Subcutaneous abdominal adipose tissue (tissue), 5 donors: ENCODE measurements at regions not wholly inside any gene's neighbourhood (a gene's known extent, or its start where the extent isn't known, plus 50 kb on each side); places are given as distances from the start of the nearest gene placed in this dataset.

Experiments used
- H3K27ac ChIP-seq: one replicate; pipeline ENCODE4 v1.7.0; 2013; ENCODE audit warnings: low read depth, mild to moderate bottlenecking, inconsistent platforms, low read length, moderate library complexity
- H3K27me3 ChIP-seq, 5 donors: one replicate each; pipeline ENCODE4 v1.7.0; 2013; ENCODE audit warnings: low read length in 5 of 5, inconsistent platforms in 1 of 5; ENCODE audit not compliant: control insufficient read depth in 5 of 5, insufficient read depth in 4 of 5
- H3K36me3 ChIP-seq, 5 donors: one replicate each; pipeline ENCODE4 v1.7.0; 2013; ENCODE audit warnings: low read length in 5 of 5; ENCODE audit not compliant: control insufficient read depth in 5 of 5, insufficient read depth in 5 of 5
- H3K4me1 ChIP-seq, 5 donors: one replicate each; pipeline ENCODE4 v1.7.0; 2013; ENCODE audit warnings: low read length in 5 of 5, mild to moderate bottlenecking in 3 of 5, moderate library complexity in 1 of 5; ENCODE audit not compliant: control insufficient read depth in 5 of 5, insufficient read depth in 5 of 5
- H3K4me3 ChIP-seq, 5 donors: one replicate each; pipeline ENCODE4 v1.7.0; 2013; ENCODE audit warnings: low read length in 5 of 5, low read depth in 1 of 5
- H3K9ac ChIP-seq, 5 donors: one replicate each; pipeline ENCODE4 v1.7.0; 2013; ENCODE audit warnings: low read length in 5 of 5, mild to moderate bottlenecking in 4 of 5, moderate library complexity in 3 of 5
- H3K9me3 ChIP-seq, 5 donors: one replicate each; pipeline ENCODE4 v1.7.0; 2013; ENCODE audit warnings: low read length in 5 of 5; ENCODE audit not compliant: control insufficient read depth in 5 of 5
- donor health status: healthy.
- donor health status: healthy.
- donor health status: healthy.
- donor health status: healthy.
- donor health status: healthy.

DNA sequence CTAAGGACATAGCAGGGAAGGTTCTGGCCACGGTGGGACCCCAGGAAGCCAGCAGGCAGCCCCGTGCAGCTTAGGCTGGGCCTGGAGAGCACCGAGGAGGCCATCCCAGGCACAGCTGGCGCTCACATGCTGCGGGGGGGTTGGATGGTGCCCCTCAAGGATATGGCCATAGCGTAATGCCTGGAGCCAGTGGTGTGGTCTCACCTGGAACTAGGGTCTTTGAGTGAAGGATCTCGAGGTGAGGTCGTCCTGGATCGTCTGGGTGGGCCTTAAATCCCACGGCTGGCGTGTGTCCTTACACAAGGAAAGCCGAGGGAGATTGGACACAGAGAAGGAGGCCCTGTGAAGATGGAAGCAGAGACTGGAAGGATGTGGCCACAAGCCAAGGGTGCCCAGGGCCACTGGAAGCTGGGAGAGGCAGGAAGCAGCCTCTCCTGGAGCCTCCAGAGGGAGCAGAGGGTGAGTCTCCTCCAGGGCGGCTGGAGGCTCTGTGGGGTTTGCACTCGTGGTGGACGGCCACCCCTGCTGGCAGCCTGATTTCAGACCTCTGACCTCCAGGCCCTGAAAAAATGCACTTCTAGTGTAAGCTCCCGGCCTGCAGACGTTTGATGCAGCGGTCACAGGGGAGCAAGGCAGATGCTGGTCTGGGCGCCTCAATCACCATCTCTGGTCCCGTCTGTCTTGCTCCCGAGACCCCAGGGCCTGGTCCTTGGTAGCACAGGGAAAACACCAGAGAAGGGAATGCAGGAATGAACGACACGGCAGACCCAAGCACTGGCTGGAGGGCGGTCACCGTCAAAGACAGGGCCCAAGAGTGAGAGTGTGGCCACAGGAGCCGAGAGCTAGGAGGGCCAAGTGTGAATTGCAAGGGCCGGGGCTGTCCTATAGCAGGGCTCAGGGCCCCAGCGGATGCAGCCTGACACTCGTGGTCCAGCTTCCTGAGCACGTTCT lies 218.6 kb downstream of the KIF26A start:
- Histone ChIP-seq H3K9ac (no peak overlapping the region), H3K27ac (no peak overlapping the region), H3K4me1 (peaks cover 0 to 30% (median 2%) of the 10 kb centered on the region in 5 donors), H3K27me3 (peaks cover 16 to 36% (median 18%) of the 10 kb centered on the region in 5 donors), H3K36me3 (no peaks in the 10 kb centered on the region), H3K9me3 (peaks cover 0 to 10% (median 0%) of the 10 kb centered on the region in 5 donors), H3K4me3 (no peak overlapping the region)

- H3K36me3 ChIP-seq = no peaks in the 10 kb centered on the region
- H3K9ac ChIP-seq = no peak overlapping the region
- no peak overlapping the region for H3K4me3 ChIP-seq
- peaks cover 0 to 2% (median 0%) of the 10 kb centered on the region in 5 donors for H3K9me3 ChIP-seq
- H3K27me3 ChIP-seq = peaks cover 18 to 36% (median 25%) of the 10 kb centered on the region in 5 donors
- peaks cover 0 to 30% (median 2%) of the 10 kb centered on the region in 5 donors for H3K4me1 ChIP-seq
- H3K27ac ChIP-seq = no peak overlapping the region
These were observed 219.5 kb downstream of the KIF26A start for GRCh38 chr14:104357689-104358527.

DNA sequence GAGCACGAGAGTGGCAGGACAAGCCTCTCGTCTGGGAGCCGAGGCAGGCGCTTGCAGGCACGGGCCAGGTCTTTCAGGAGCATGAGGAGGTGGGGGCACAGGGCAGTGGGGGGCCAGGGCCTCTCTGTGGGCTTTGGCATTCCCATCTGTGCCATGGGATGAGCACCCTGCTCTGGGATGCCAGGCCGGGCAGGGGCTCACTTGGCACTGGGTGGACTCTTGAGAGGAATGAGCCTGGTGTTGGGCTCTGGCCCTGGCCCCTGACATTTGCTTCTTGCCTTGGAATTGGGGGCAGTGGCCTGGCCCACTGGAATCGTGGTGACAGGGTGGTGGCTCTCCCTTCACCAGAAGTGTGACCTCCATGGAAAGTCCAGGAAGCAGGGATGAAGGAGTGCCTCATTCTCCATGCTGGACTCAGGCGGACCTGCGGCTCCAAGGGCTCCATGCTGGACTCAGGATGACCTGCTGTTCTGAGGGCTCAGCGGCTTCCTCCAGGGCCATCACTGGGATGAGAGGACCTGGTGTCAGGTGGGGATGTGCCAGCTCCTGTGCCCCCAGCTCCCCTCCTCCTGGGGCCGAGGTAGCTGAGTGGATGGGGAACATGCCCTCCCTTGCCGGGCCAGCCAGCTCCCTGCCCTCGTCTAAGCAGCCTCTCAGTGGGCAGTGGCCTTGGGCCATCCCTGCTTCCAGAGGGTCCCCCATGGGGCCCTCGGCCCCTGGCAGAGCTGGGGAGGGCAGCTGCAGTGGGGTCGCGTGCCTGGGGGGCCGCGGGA lies 220.3 kb downstream of the KIF26A start:
- H3K27ac ChIP-seq = no peak overlapping the region
- no peak overlapping the region for H3K9ac ChIP-seq
- peaks cover 0 to 29% (median 2%) of the 10 kb centered on the region in 5 donors for H3K4me1 ChIP-seq
- peaks cover 0 to 2% (median 0%) of the 10 kb centered on the region in 5 donors for H3K9me3 ChIP-seq
- H3K36me3 ChIP-seq = no peaks in the 10 kb centered on the region
- no peak overlapping the region for H3K4me3 ChIP-seq
- peaks cover 18 to 33% (median 26%) of the 10 kb centered on the region in 5 donors for H3K27me3 ChIP-seq

- no peaks in the 10 kb centered on the region for H3K36me3 ChIP-seq
- H3K4me3 ChIP-seq = no peak overlapping the region
- no peak overlapping the region for H3K27ac ChIP-seq
- peaks cover 0 to 22% (median 2%) of the 10 kb centered on the region in 5 donors for H3K4me1 ChIP-seq
- H3K27me3 ChIP-seq = peaks cover 12 to 30% (median 24%) of the 10 kb centered on the region in 5 donors
- no peak overlapping the region for H3K9ac ChIP-seq
- peaks cover 0 to 2% (median 0%) of the 10 kb centered on the region in 5 donors for H3K9me3 ChIP-seq
These were observed 220.1 kb upstream of the C14orf180 start for GRCh38 chr14:104359301-104359968.

- Histone ChIP-seq H3K9me3 (peaks cover 0 to 5% (median 0%) of the 10 kb centered on the region in 5 donors), H3K36me3 (no peaks in the 10 kb centered on the region), H3K9ac (no peak overlapping the region), H3K4me3 (no peak overlapping the region), H3K27me3 (peaks cover 12 to 30% (median 25%) of the 10 kb centered on the region in 5 donors), H3K27ac (no peak overlapping the region), H3K4me1 (peaks cover 0 to 21% (median 2%) of the 10 kb centered on the region in 5 donors)
These were observed 219.6 kb upstream of the C14orf180 start for GRCh38 chr14:104359969-104360442.

GRCh38 chr14:104360501-104360900 lies 219.1 kb upstream of the C14orf180 start:
- H3K36me3 ChIP-seq = no peaks in the 10 kb centered on the region
- no peak overlapping the region for H3K9ac ChIP-seq
- peaks cover 0 to 16% (median 2%) of the 10 kb centered on the region in 5 donors for H3K4me1 ChIP-seq
- H3K27ac ChIP-seq = no peak overlapping the region
- no peak overlapping the region for H3K4me3 ChIP-seq
- peaks cover 0 to 5% (median 0%) of the 10 kb centered on the region in 5 donors for H3K9me3 ChIP-seq
- H3K27me3 ChIP-seq = peaks cover 10 to 30% (median 25%) of the 10 kb centered on the region in 5 donors

DNA sequence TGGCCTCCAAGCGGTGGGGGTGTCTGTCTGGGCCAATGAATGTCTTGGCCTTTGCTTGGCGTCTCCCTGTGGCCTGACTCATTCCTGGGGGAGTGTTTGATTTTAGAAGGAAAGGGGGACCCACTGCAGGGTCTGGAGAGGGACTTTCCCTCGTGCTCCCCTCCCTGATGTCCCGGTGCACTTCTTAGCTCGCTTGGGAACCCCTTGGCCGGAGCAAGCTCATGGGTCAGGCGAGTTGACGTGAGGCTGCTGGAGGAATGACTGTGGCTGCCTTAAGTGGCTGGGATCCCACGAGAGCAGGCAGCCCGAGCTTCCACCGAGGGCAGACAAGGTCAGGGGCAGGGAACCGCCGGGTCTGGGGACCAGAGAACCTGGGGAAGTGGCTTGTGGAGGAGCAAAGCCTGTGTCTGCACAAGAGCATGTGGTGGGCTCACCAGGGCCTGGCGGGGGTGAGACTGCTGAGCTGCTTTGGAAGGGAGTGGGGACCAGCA lies 218.4 kb upstream of the C14orf180 start:
- no peaks in the 10 kb centered on the region for H3K36me3 ChIP-seq
- peaks cover 10 to 30% (median 25%) of the 10 kb centered on the region in 5 donors for H3K27me3 ChIP-seq
- peaks cover 0 to 11% (median 2%) of the 10 kb centered on the region in 5 donors for H3K4me1 ChIP-seq
- peaks cover 0 to 5% (median 0%) of the 10 kb centered on the region in 5 donors for H3K9me3 ChIP-seq
- no peak overlapping the region for H3K27ac ChIP-seq
- no peak overlapping the region for H3K4me3 ChIP-seq
- no peak overlapping the region for H3K9ac ChIP-seq

DNA sequence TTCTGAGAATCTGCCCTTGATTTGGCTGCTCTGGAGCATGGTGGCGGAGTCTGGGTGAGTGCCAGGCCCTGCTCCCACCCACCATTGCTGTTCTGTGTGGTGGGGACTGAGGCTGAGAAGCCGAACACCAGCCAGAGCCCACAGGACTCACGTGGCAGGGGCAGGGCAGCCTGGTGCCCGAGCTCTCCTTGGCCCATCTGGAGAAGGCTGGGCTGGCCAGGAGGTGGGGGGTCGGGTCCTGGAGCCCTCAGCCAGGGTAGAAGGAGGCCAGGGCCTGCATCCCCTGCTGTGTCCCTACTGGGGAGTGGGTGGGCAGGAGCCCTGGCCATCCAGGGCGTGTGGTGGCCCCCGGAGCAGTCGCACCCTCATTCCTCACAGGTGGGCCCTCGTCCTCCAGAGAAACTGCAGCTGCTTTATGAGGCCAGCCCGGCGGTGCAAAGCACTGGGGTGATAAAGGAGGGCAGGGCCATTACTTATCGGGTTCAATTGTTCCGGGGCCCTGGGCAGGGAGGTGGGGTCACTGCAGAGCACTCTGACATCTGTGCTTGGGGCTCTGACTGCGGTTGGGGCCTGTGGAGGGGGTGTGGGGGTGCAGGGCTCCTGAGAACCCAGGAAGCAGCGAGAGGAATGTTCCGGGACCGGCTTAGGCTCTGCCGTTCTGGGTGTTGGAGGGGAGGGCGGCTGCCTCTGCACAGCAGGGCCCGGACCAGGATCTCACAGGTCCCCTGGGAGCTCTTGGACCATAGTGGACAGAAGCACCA lies 217.5 kb upstream of the C14orf180 start:
- Histone ChIP-seq H3K36me3 (no peaks in the 10 kb centered on the region), H3K27me3 (peaks cover 10 to 30% (median 25%) of the 10 kb centered on the region in 5 donors), H3K9ac (no peak overlapping the region), H3K4me1 (peaks cover 0 to 2% (median 0%) of the 10 kb centered on the region in 5 donors), H3K9me3 (peaks cover 0 to 3% (median 0%) of the 10 kb centered on the region in 5 donors), H3K4me3 (no peak overlapping the region), H3K27ac (no peak overlapping the region)
